ENCODE measurements at regions not wholly inside any gene's neighbourhood (a gene's known extent, or its start where the extent isn't known, plus 50 kb on each side); places are given as distances from the start of the nearest gene placed in this dataset.
"Not testable (repeated sequence)": the region's sequence is repeated elsewhere in the genome, so short reads cannot be mapped to it uniquely, and the experiment has no call there.

- Histone ChIP-seq H3K27me3 (ENCODE audit: control insufficient read depth, insufficient read depth, low read length) (no peaks in the 10 kb centered on the region), H3K9ac (ENCODE audit: low read depth, low read length) (no peak overlapping the region), H3K36me3 (ENCODE audit: insufficient read depth, low read length) (no peaks in the 10 kb centered on the region), H3K4me1 (ENCODE audit: control insufficient read depth, insufficient read depth, low read length) (no peaks in the 10 kb centered on the region), H3K4me2 (ENCODE audit: low read length) (no peak overlapping the region), H3K4me3 (ENCODE audit: low read length) (no peak overlapping the region), H3K9me3 (replicated peaks; ENCODE audit: low read length) (no peaks in the 10 kb centered on the region)
These were observed 293.0 kb upstream of the POT1 start for GRCh38 chr7:125222596-125222995.

GRCh38 chr7:125218076-125218475, 288.5 kb upstream of the POT1 start:
- no peaks in the 10 kb centered on the region for H3K4me1 ChIP-seq (ENCODE audit: control insufficient read depth, insufficient read depth, low read length)
- H3K9me3 ChIP-seq (replicated peaks; ENCODE audit: low read length): no peaks in the 10 kb centered on the region
- no peaks in the 10 kb centered on the region for H3K36me3 ChIP-seq (ENCODE audit: insufficient read depth, low read length)
- H3K27me3 ChIP-seq (ENCODE audit: control insufficient read depth, insufficient read depth, low read length): no peaks in the 10 kb centered on the region
- H3K4me3 ChIP-seq (ENCODE audit: low read length): no peak overlapping the region
- no peak overlapping the region for H3K4me2 ChIP-seq (ENCODE audit: low read length)
- no peak overlapping the region for H3K9ac ChIP-seq (ENCODE audit: low read depth, low read length)

- Histone ChIP-seq H3K9me3 (replicated peaks; ENCODE audit: low read length) (no peaks in the 10 kb centered on the region), H3K36me3 (ENCODE audit: insufficient read depth, low read length) (no peaks in the 10 kb centered on the region), H3K27me3 (ENCODE audit: control insufficient read depth, insufficient read depth, low read length) (no peaks in the 10 kb centered on the region), H3K4me2 (ENCODE audit: low read length) (no peak overlapping the region), H3K4me3 (ENCODE audit: low read length) (no peak overlapping the region), H3K4me1 (ENCODE audit: control insufficient read depth, insufficient read depth, low read length) (no peaks in the 10 kb centered on the region), H3K9ac (ENCODE audit: low read depth, low read length) (no peak overlapping the region)
These were observed 271.4 kb upstream of the POT1 start for GRCh38 chr7:125201002-125201401.

- Histone ChIP-seq H3K4me2 (ENCODE audit: low read length) (no peak overlapping the region), H3K36me3 (ENCODE audit: insufficient read depth, low read length) (no peaks in the 10 kb centered on the region), H3K9ac (ENCODE audit: low read depth, low read length) (no peak overlapping the region), H3K4me1 (ENCODE audit: control insufficient read depth, insufficient read depth, low read length) (no peaks in the 10 kb centered on the region), H3K27me3 (ENCODE audit: control insufficient read depth, insufficient read depth, low read length) (no peaks in the 10 kb centered on the region), H3K9me3 (replicated peaks; ENCODE audit: low read length) (no peaks in the 10 kb centered on the region), H3K4me3 (ENCODE audit: low read length) (no peak overlapping the region)
These were observed 268.2 kb upstream of the POT1 start for GRCh38 chr7:125197731-125198393.

GRCh38 chr7:125195156-125195555, 265.5 kb upstream of the POT1 start:
- H3K27me3 ChIP-seq (ENCODE audit: control insufficient read depth, insufficient read depth, low read length): no peaks in the 10 kb centered on the region
- H3K4me1 ChIP-seq (ENCODE audit: control insufficient read depth, insufficient read depth, low read length): no peaks in the 10 kb centered on the region
- no peaks in the 10 kb centered on the region for H3K9me3 ChIP-seq (replicated peaks; ENCODE audit: low read length)
- no peak overlapping the region for H3K4me3 ChIP-seq (ENCODE audit: low read length)
- H3K9ac ChIP-seq (ENCODE audit: low read depth, low read length): no peak overlapping the region
- no peaks in the 10 kb centered on the region for H3K36me3 ChIP-seq (ENCODE audit: insufficient read depth, low read length)
- H3K4me2 ChIP-seq (ENCODE audit: low read length): no peak overlapping the region

GRCh38 chr7:125193263-125193662, 263.6 kb upstream of the POT1 start:
- H3K4me1 ChIP-seq (ENCODE audit: control insufficient read depth, insufficient read depth, low read length): no peaks in the 10 kb centered on the region

GRCh38 chr7:125184801-125185200, 255.2 kb upstream of the POT1 start:
- H3K4me3 ChIP-seq (ENCODE audit: low read length): no peak overlapping the region

More at GRCh38 chr7:125193263-125193662, 263.6 kb upstream of the POT1 start:
- H3K4me3 ChIP-seq (ENCODE audit: low read length): no peak overlapping the region
- H3K27me3 ChIP-seq (ENCODE audit: control insufficient read depth, insufficient read depth, low read length): no peaks in the 10 kb centered on the region
- H3K9ac ChIP-seq (ENCODE audit: low read depth, low read length): no peak overlapping the region
- H3K9me3 ChIP-seq (replicated peaks; ENCODE audit: low read length): no peaks in the 10 kb centered on the region
- no peaks in the 10 kb centered on the region for H3K36me3 ChIP-seq (ENCODE audit: insufficient read depth, low read length)
- H3K4me2 ChIP-seq (ENCODE audit: low read length): no peak overlapping the region

GRCh38 chr7:125181569-125182267, 252.1 kb upstream of the POT1 start:
- not testable (repeated sequence) for H3K9ac ChIP-seq (ENCODE audit: low read depth, low read length); H3K36me3 ChIP-seq (ENCODE audit: insufficient read depth, low read length); H3K4me1 ChIP-seq (ENCODE audit: control insufficient read depth, insufficient read depth, low read length); H3K9me3 ChIP-seq (replicated peaks; ENCODE audit: low read length); H3K27me3 ChIP-seq (ENCODE audit: control insufficient read depth, insufficient read depth, low read length); H3K4me3 ChIP-seq (ENCODE audit: low read length); H3K4me2 ChIP-seq (ENCODE audit: low read length)

More at GRCh38 chr7:125184801-125185200, 255.2 kb upstream of the POT1 start:
- Histone ChIP-seq H3K9ac (ENCODE audit: low read depth, low read length) (no peak overlapping the region), H3K36me3 (ENCODE audit: insufficient read depth, low read length) (no peaks in the 10 kb centered on the region), H3K4me2 (ENCODE audit: low read length) (no peak overlapping the region), H3K9me3 (replicated peaks; ENCODE audit: low read length) (peaks cover 5% of the 10 kb centered on the region), H3K27me3 (ENCODE audit: control insufficient read depth, insufficient read depth, low read length) (no peaks in the 10 kb centered on the region), H3K4me1 (ENCODE audit: control insufficient read depth, insufficient read depth, low read length) (no peaks in the 10 kb centered on the region)

GRCh38 chr7:125173571-125173970, 243.9 kb upstream of the POT1 start:
- Histone ChIP-seq H3K9me3 (replicated peaks; ENCODE audit: low read length) (no peaks in the 10 kb centered on the region), H3K4me3 (ENCODE audit: low read length) (no peak overlapping the region), H3K4me1 (ENCODE audit: control insufficient read depth, insufficient read depth, low read length) (no peaks in the 10 kb centered on the region), H3K4me2 (ENCODE audit: low read length) (no peak overlapping the region), H3K27me3 (ENCODE audit: control insufficient read depth, insufficient read depth, low read length) (no peaks in the 10 kb centered on the region), H3K9ac (ENCODE audit: low read depth, low read length) (no peak overlapping the region), H3K36me3 (ENCODE audit: insufficient read depth, low read length) (no peaks in the 10 kb centered on the region)

- no peak overlapping the region for H3K9ac ChIP-seq (ENCODE audit: low read depth, low read length)
These were observed 239.5 kb upstream of the POT1 start for GRCh38 chr7:125169088-125169487.

GRCh38 chr7:125154930-125155329, 225.3 kb upstream of the POT1 start:
- Histone ChIP-seq H3K36me3 (ENCODE audit: insufficient read depth, low read length) (no peaks in the 10 kb centered on the region), H3K4me3 (ENCODE audit: low read length) (no peak overlapping the region), H3K9me3 (replicated peaks; ENCODE audit: low read length) (no peaks in the 10 kb centered on the region), H3K4me1 (ENCODE audit: control insufficient read depth, insufficient read depth, low read length) (no peaks in the 10 kb centered on the region), H3K4me2 (ENCODE audit: low read length) (no peak overlapping the region), H3K9ac (ENCODE audit: low read depth, low read length) (no peak overlapping the region), H3K27me3 (ENCODE audit: control insufficient read depth, insufficient read depth, low read length) (no peaks in the 10 kb centered on the region)

More at GRCh38 chr7:125169088-125169487, 239.5 kb upstream of the POT1 start:
- Histone ChIP-seq H3K4me1 (ENCODE audit: control insufficient read depth, insufficient read depth, low read length) (no peaks in the 10 kb centered on the region), H3K36me3 (ENCODE audit: insufficient read depth, low read length) (no peaks in the 10 kb centered on the region), H3K9me3 (replicated peaks; ENCODE audit: low read length) (no peaks in the 10 kb centered on the region), H3K27me3 (ENCODE audit: control insufficient read depth, insufficient read depth, low read length) (no peaks in the 10 kb centered on the region), H3K4me3 (ENCODE audit: low read length) (no peak overlapping the region), H3K4me2 (ENCODE audit: low read length) (no peak overlapping the region)

GRCh38 chr7:125149151-125149550, 219.5 kb upstream of the POT1 start:
- Histone ChIP-seq H3K9ac (ENCODE audit: low read depth, low read length) (no peak overlapping the region), H3K4me3 (ENCODE audit: low read length) (no peak overlapping the region), H3K4me2 (ENCODE audit: low read length) (no peak overlapping the region), H3K9me3 (replicated peaks; ENCODE audit: low read length) (no peaks in the 10 kb centered on the region), H3K27me3 (ENCODE audit: control insufficient read depth, insufficient read depth, low read length) (no peaks in the 10 kb centered on the region), H3K4me1 (ENCODE audit: control insufficient read depth, insufficient read depth, low read length) (no peaks in the 10 kb centered on the region), H3K36me3 (ENCODE audit: insufficient read depth, low read length) (no peaks in the 10 kb centered on the region)

All from skeletal muscle satellite cell (primary cell).